A673 (cell line): ENCODE measurements at regions not wholly inside any gene's neighbourhood (a gene's known extent, or its start where the extent isn't known, plus 50 kb on each side); places are given as distances from the start of the nearest gene placed in this dataset.

Experiments used
- BruUV-seq: library from RNA; stranded (reverse); fragments of 400-500 nt; replicated peaks from 2 replicates; lab custom pipeline; 2021; lab: Mats Ljungman, UMichigan
- CTCF ChIA-PET: fragments of 300-600 bp; sonication (Branson Sonifier 250); formaldehyde crosslinking; loops from one replicate; lab custom pipeline; 2022; ENCODE audit warnings: antibody characterized with exemption; lab: Charles Lee
- POLR2A ChIA-PET: fragments of 300-600 bp; sonication (Branson Sonifier 250); formaldehyde crosslinking; loops from one replicate; lab custom pipeline; 2022; ENCODE audit warnings: antibody characterized with exemption; ENCODE audit not compliant: low non-redundant PET; lab: Charles Lee
- DNase-seq: peaks from one replicate; pipeline ENCODE4 v3.0.0-alpha.2; 2015; ENCODE audit warnings: low spot score
- H3K27ac ChIP-seq: fragments of 200-600 bp; sonication (generic); 2 replicates; pipeline ENCODE4 v1.5.1; 2016; ENCODE audit warnings: mixed run types, low read depth, mild to moderate bottlenecking, mixed read lengths, antibody characterized with exemption, low read length; ENCODE audit not compliant: poor library complexity, severe bottlenecking
- H3K27me3 ChIP-seq: fragments of 200-600 bp; sonication (generic); replicated peaks from 2 replicates; pipeline ENCODE4 v1.6.1; 2017; ENCODE audit warnings: mixed run types, low read depth, mild to moderate bottlenecking, mixed read lengths, antibody characterized with exemption, low read length; ENCODE audit not compliant: insufficient read depth, poor library complexity
- H3K36me3 ChIP-seq: fragments of 200-600 bp; sonication (generic); 2 replicates; pipeline ENCODE4 v1.6.1; 2016; ENCODE audit warnings: mixed run types, mild to moderate bottlenecking, mixed read lengths, antibody characterized with exemption, low read length; ENCODE audit not compliant: insufficient read depth, poor library complexity, severe bottlenecking
- H3K4me1 ChIP-seq: fragments of 200-600 bp; sonication (generic); 2 replicates; pipeline ENCODE4 v1.6.1; 2017; ENCODE audit warnings: mixed run types, mild to moderate bottlenecking, mixed read lengths, antibody characterized with exemption, low read length; ENCODE audit not compliant: insufficient read depth, poor library complexity, severe bottlenecking
- H3K4me3 ChIP-seq: fragments of 200-600 bp; sonication (generic); 2 replicates; pipeline ENCODE4 v1.5.1; 2016; ENCODE audit warnings: low read depth, mixed run types, mild to moderate bottlenecking, mixed read lengths, low read length; ENCODE audit not compliant: poor library complexity, severe bottlenecking
- H3K9me3 ChIP-seq: fragments of 200-600 bp; sonication (generic); 2 replicates; pipeline ENCODE4 v1.6.1; 2016; ENCODE audit warnings: mixed run types, low read depth, mild to moderate bottlenecking, mixed read lengths, antibody characterized with exemption, low read length; ENCODE audit not compliant: poor library complexity, severe bottlenecking
- CTCF ChIP-seq: fragments of 300-800, 200-600 bp; sonication (generic); conservative IDR thresholded peaks from 2 replicates; pipeline ENCODE4 v1.5.1; 2017; ENCODE audit warnings: low read depth, mild to moderate bottlenecking, antibody characterized with exemption, low read length, moderate library complexity, mixed read lengths
- EZH2 ChIP-seq: fragments of 200-600 bp; sonication (generic); IDR thresholded peaks from 2 replicates; pipeline ENCODE4 v1.6.1; 2017; ENCODE audit warnings: borderline replicate concordance, low read depth, mild to moderate bottlenecking, mixed read lengths, antibody characterized with exemption, low read length; ENCODE audit not compliant: poor library complexity, severe bottlenecking
- intact Hi-C: fragments of 100-400 bp; cut with micrococcal nuclease; formaldehyde crosslinking; loops from one replicate; pipeline ENCODE4 v1.10.0; 2022; ENCODE audit not compliant: unreplicated experiment

- ChIA-PET POLR2A (interaction anchor here (0.7 kb wide), 1 partner anchor 89 kb away, joined by 3 read pairs; no protein-coding TSS in a partner anchor), CTCF (no interaction called here)
- H3K9me3 ChIP-seq, result no peaks in the 10 kb centered on the region
- no TSS peak for BruUV-seq
- H3K4me3 ChIP-seq, result no peak overlapping the region
- no peaks in the 10 kb centered on the region for H3K36me3 ChIP-seq
- no peak for DNase-seq
- TF ChIP-seq EZH2 (no peak), CTCF (no peak)
- no peaks in the 10 kb centered on the region for H3K4me1 ChIP-seq
- intact Hi-C loops, result no loop called here
- no peak overlapping the region for H3K27ac ChIP-seq
- H3K27me3 ChIP-seq, result no peaks in the 10 kb centered on the region
Measured at GRCh38 chr6:8191629-8192028, 89.3 kb upstream of the EEF1E1 start.

- Histone ChIP-seq H3K36me3 (no peaks in the 10 kb centered on the region), H3K9me3 (no peaks in the 10 kb centered on the region), H3K4me3 (no peak overlapping the region), H3K4me1 (no peaks in the 10 kb centered on the region), H3K27ac (no peak overlapping the region), H3K27me3 (no peaks in the 10 kb centered on the region)
- ChIA-PET POLR2A (no interaction called here), CTCF (no interaction called here)
- intact Hi-C loops, result no loop called here
- TF ChIP-seq EZH2, result no peak
- no peak for TF ChIP-seq CTCF
- no TSS peak for BruUV-seq
- DNase-seq, result no peak
Measured at GRCh38 chr6:8187209-8187608, 84.9 kb upstream of the EEF1E1 start.

- H3K4me3 ChIP-seq, result no peak overlapping the region
- POLR2A ChIA-PET, result no interaction called here
- intact Hi-C loops, result no loop called here
- DNase-seq, result no peak
- H3K27ac ChIP-seq, result no peak overlapping the region
- no peaks in the 10 kb centered on the region for H3K36me3 ChIP-seq
- no peaks in the 10 kb centered on the region for H3K9me3 ChIP-seq
- CTCF ChIA-PET, result no interaction called here
- BruUV-seq, result no TSS peak
- no peaks in the 10 kb centered on the region for H3K4me1 ChIP-seq
- no peak for TF ChIP-seq CTCF
- no peak for TF ChIP-seq EZH2
- no peaks in the 10 kb centered on the region for H3K27me3 ChIP-seq
Measured at GRCh38 chr6:8182902-8183665, 80.7 kb upstream of the EEF1E1 start.
